ENCODE measurements at regions not wholly inside any gene's neighbourhood (a gene's known extent, or its start where the extent isn't known, plus 50 kb on each side); places are given as distances from the start of the nearest gene placed in this dataset.

GRCh38 chr20:40589581-40589980, 99.5 kb downstream of the MAFB start:
- DNase-seq (ENCODE audit: low spot score) = no peak

GRCh38 chr20:40588891-40589290, 100.1 kb downstream of the MAFB start:
- DNase-seq (ENCODE audit: low spot score) = no peak

GRCh38 chr20:40587038-40587437, 102.0 kb downstream of the MAFB start:
- DNase-seq (ENCODE audit: low spot score) = no peak

GRCh38 chr20:40584130-40584809, 104.8 kb downstream of the MAFB start:
- no peak for DNase-seq (ENCODE audit: low spot score)

GRCh38 chr20:40583636-40584035, 105.4 kb downstream of the MAFB start:
- DNase-seq (ENCODE audit: low spot score) = no peak

- no peak for DNase-seq (ENCODE audit: low spot score)
Observed at GRCh38 chr20:40583205-40583604, 105.8 kb downstream of the MAFB start.

GRCh38 chr20:40582531-40582930, 106.5 kb downstream of the MAFB start:
- no peak for DNase-seq (ENCODE audit: low spot score)

- no peak for DNase-seq (ENCODE audit: low spot score)
Observed at GRCh38 chr20:40579701-40580100, 109.3 kb downstream of the MAFB start.

- DNase-seq (ENCODE audit: low spot score) = no peak
Observed at GRCh38 chr20:40578961-40579360, 110.1 kb downstream of the MAFB start.

- DNase-seq (ENCODE audit: low spot score) = no peak
Observed at GRCh38 chr20:40575851-40576250, 113.2 kb downstream of the MAFB start.

GRCh38 chr20:40572251-40572650, 116.8 kb downstream of the MAFB start:
- DNase-seq (ENCODE audit: low spot score) = no peak

GRCh38 chr20:40571639-40572038, 117.4 kb downstream of the MAFB start:
- no peak for DNase-seq (ENCODE audit: low spot score)

GRCh38 chr20:40568200-40568599, 120.8 kb downstream of the MAFB start:
- no peak for DNase-seq (ENCODE audit: low spot score)

GRCh38 chr20:40565682-40566040, 123.4 kb downstream of the MAFB start:
- no peak for DNase-seq (ENCODE audit: low spot score)

- DNase-seq (ENCODE audit: low spot score) = peak; percentile 66
Observed at GRCh38 chr20:40565001-40565681, 123.9 kb downstream of the MAFB start.

GRCh38 chr20:40563296-40563950, 125.6 kb downstream of the MAFB start:
- peak; percentile 42 for DNase-seq (ENCODE audit: low spot score)

GRCh38 chr20:40562031-40562430, 127.0 kb downstream of the MAFB start:
- DNase-seq (ENCODE audit: low spot score) = peak; percentile 65

- no peak for DNase-seq (ENCODE audit: low spot score)
Observed at GRCh38 chr20:40561187-40561586, 127.8 kb downstream of the MAFB start.

GRCh38 chr20:40558212-40558611, 130.8 kb downstream of the MAFB start:
- DNase-seq (ENCODE audit: low spot score) = no peak

GRCh38 chr20:40551125-40551530, 137.9 kb downstream of the MAFB start:
- DNase-seq (ENCODE audit: low spot score) = no peak

GRCh38 chr20:40547483-40548091, 141.4 kb downstream of the MAFB start:
- DNase-seq (ENCODE audit: low spot score) = no peak

- DNase-seq (ENCODE audit: low spot score) = no peak
Observed at GRCh38 chr20:40545478-40545877, 143.6 kb downstream of the MAFB start.

- no peak for DNase-seq (ENCODE audit: low spot score)
Observed at GRCh38 chr20:40542065-40542464, 147.0 kb downstream of the MAFB start.
